Right lobe of liver (tissue), 4 donors: ENCODE measurements at regions not wholly inside any gene's neighbourhood (a gene's known extent, or its start where the extent isn't known, plus 50 kb on each side); places are given as distances from the start of the nearest gene placed in this dataset.
"Not testable (repeated sequence)": the region's sequence is repeated elsewhere in the genome, so short reads cannot be mapped to it uniquely, and the experiment has no call there.

Experiments used
- POLR2A ChIP-seq: fragments of 450-650 bp; IDR thresholded peaks from one replicate; pipeline ENCODE4 v1.6.1; 2017; ENCODE audit warnings: antibody characterized with exemption, mild to moderate bottlenecking
- TF ChIP-seq, protein P1 (sequence below), 4 donors: fragments of 200-600 bp in 3 of 4; fragments of 450-650 bp in 1 of 4; IDR thresholded peaks; one replicate each; pipeline versions ENCODE4 v1.5.1 to v1.8.0; 2016 to 2022; ENCODE audit warnings: antibody characterized with exemption in 4 of 4, mild to moderate bottlenecking in 2 of 4
- donor health status: DM: no; HTN: no; CAD: no.
- donor health status: DM: no; HTN: no; CAD: no.
- donor health status: DM: no; HTN: yes; CAD: no.

- TF ChIP-seq, protein P1, sequence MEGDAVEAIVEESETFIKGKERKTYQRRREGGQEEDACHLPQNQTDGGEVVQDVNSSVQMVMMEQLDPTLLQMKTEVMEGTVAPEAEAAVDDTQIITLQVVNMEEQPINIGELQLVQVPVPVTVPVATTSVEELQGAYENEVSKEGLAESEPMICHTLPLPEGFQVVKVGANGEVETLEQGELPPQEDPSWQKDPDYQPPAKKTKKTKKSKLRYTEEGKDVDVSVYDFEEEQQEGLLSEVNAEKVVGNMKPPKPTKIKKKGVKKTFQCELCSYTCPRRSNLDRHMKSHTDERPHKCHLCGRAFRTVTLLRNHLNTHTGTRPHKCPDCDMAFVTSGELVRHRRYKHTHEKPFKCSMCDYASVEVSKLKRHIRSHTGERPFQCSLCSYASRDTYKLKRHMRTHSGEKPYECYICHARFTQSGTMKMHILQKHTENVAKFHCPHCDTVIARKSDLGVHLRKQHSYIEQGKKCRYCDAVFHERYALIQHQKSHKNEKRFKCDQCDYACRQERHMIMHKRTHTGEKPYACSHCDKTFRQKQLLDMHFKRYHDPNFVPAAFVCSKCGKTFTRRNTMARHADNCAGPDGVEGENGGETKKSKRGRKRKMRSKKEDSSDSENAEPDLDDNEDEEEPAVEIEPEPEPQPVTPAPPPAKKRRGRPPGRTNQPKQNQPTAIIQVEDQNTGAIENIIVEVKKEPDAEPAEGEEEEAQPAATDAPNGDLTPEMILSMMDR (IDR thresholded peaks at IDR 0.05): not testable (repeated sequence)
- not testable (repeated sequence) for TF ChIP-seq POLR2A
Observed at GRCh38 chr11:89640777-89641176, 69.3 kb upstream of the TRIM77 start.
